ENCODE measurements at regions not wholly inside any gene's neighbourhood (a gene's known extent, or its start where the extent isn't known, plus 50 kb on each side); places are given as distances from the start of the nearest gene placed in this dataset.

GRCh38 chr7:84589012-84589411 lies 394.4 kb upstream of the SEMA3A start:
- no peak overlapping the region for H3K9ac ChIP-seq (ENCODE audit: low read depth in 1 of 2, low read length in 2 of 2)
- H3K9me3 ChIP-seq (ENCODE audit: control insufficient read depth in 1 of 2, low read length in 2 of 2): no peaks in the 10 kb centered on the region
- H3K27ac ChIP-seq (ENCODE audit: low read depth, low read length): no peak overlapping the region
- H3K4me3 ChIP-seq (ENCODE audit: low read depth in 1 of 2, low read length in 2 of 2): no peak overlapping the region
- H3K4me1 ChIP-seq (ENCODE audit: control insufficient read depth in 1 of 2, insufficient read depth in 2 of 2, low read length in 2 of 2): no peaks in the 10 kb centered on the region
- H3K36me3 ChIP-seq (ENCODE audit: control insufficient read depth in 1 of 2, insufficient read depth in 2 of 2, low read length in 2 of 2): no peaks in the 10 kb centered on the region
- no peaks in the 10 kb centered on the region for H3K27me3 ChIP-seq (ENCODE audit: control insufficient read depth in 1 of 2, insufficient read depth in 2 of 2, low read length in 2 of 2)

GRCh38 chr7:84583331-84583730 lies 388.7 kb upstream of the SEMA3A start:
- Histone ChIP-seq H3K27me3 (ENCODE audit: control insufficient read depth in 1 of 2, insufficient read depth in 2 of 2, low read length in 2 of 2) (no peaks in the 10 kb centered on the region), H3K4me3 (ENCODE audit: low read depth in 1 of 2, low read length in 2 of 2) (no peak overlapping the region), H3K9me3 (ENCODE audit: control insufficient read depth in 1 of 2, low read length in 2 of 2) (peaks cover 0 to 2% of the 10 kb centered on the region in 2 donors), H3K27ac (ENCODE audit: low read depth, low read length) (no peak overlapping the region), H3K9ac (ENCODE audit: low read depth in 1 of 2, low read length in 2 of 2) (no peak overlapping the region), H3K4me1 (ENCODE audit: control insufficient read depth in 1 of 2, insufficient read depth in 2 of 2, low read length in 2 of 2) (no peaks in the 10 kb centered on the region), H3K36me3 (ENCODE audit: control insufficient read depth in 1 of 2, insufficient read depth in 2 of 2, low read length in 2 of 2) (no peaks in the 10 kb centered on the region)

GRCh38 chr7:84582747-84583146 lies 388.2 kb upstream of the SEMA3A start:
- H3K9ac ChIP-seq (ENCODE audit: low read depth in 1 of 2, low read length in 2 of 2): no peak overlapping the region
- H3K4me1 ChIP-seq (ENCODE audit: control insufficient read depth in 1 of 2, insufficient read depth in 2 of 2, low read length in 2 of 2): no peaks in the 10 kb centered on the region
- H3K4me3 ChIP-seq (ENCODE audit: low read depth in 1 of 2, low read length in 2 of 2): no peak overlapping the region

GRCh38 chr7:84578825-84579224 lies 384.2 kb upstream of the SEMA3A start:
- Histone ChIP-seq H3K27me3 (ENCODE audit: control insufficient read depth in 1 of 2, insufficient read depth in 2 of 2, low read length in 2 of 2) (no peaks in the 10 kb centered on the region), H3K4me1 (ENCODE audit: control insufficient read depth in 1 of 2, insufficient read depth in 2 of 2, low read length in 2 of 2) (no peaks in the 10 kb centered on the region), H3K27ac (ENCODE audit: low read depth, low read length) (no peak overlapping the region), H3K4me3 (ENCODE audit: low read depth in 1 of 2, low read length in 2 of 2) (no peak overlapping the region), H3K36me3 (ENCODE audit: control insufficient read depth in 1 of 2, insufficient read depth in 2 of 2, low read length in 2 of 2) (no peaks in the 10 kb centered on the region), H3K9ac (ENCODE audit: low read depth in 1 of 2, low read length in 2 of 2) (no peak overlapping the region), H3K9me3 (ENCODE audit: control insufficient read depth in 1 of 2, low read length in 2 of 2) (peaks cover 0 to 2% of the 10 kb centered on the region in 2 donors)

More at GRCh38 chr7:84582747-84583146, 388.2 kb upstream of the SEMA3A start:
- Histone ChIP-seq H3K9me3 (ENCODE audit: control insufficient read depth in 1 of 2, low read length in 2 of 2) (peaks cover 0 to 2% of the 10 kb centered on the region in 2 donors), H3K27me3 (ENCODE audit: control insufficient read depth in 1 of 2, insufficient read depth in 2 of 2, low read length in 2 of 2) (no peaks in the 10 kb centered on the region), H3K27ac (ENCODE audit: low read depth, low read length) (no peak overlapping the region), H3K36me3 (ENCODE audit: control insufficient read depth in 1 of 2, insufficient read depth in 2 of 2, low read length in 2 of 2) (no peaks in the 10 kb centered on the region)

GRCh38 chr7:84568781-84569180 lies 374.2 kb upstream of the SEMA3A start:
- no peaks in the 10 kb centered on the region for H3K36me3 ChIP-seq (ENCODE audit: control insufficient read depth in 1 of 2, insufficient read depth in 2 of 2, low read length in 2 of 2)

GRCh38 chr7:84565345-84566074 lies 370.9 kb upstream of the SEMA3A start:
- Histone ChIP-seq H3K9ac (ENCODE audit: low read depth in 1 of 2, low read length in 2 of 2) (no peak overlapping the region), H3K4me1 (ENCODE audit: control insufficient read depth in 1 of 2, insufficient read depth in 2 of 2, low read length in 2 of 2) (no peaks in the 10 kb centered on the region), H3K36me3 (ENCODE audit: control insufficient read depth in 1 of 2, insufficient read depth in 2 of 2, low read length in 2 of 2) (no peaks in the 10 kb centered on the region), H3K4me3 (ENCODE audit: low read depth in 1 of 2, low read length in 2 of 2) (no peak overlapping the region), H3K9me3 (ENCODE audit: control insufficient read depth in 1 of 2, low read length in 2 of 2) (no peaks in the 10 kb centered on the region), H3K27ac (ENCODE audit: low read depth, low read length) (no peak overlapping the region), H3K27me3 (ENCODE audit: control insufficient read depth in 1 of 2, insufficient read depth in 2 of 2, low read length in 2 of 2) (no peaks in the 10 kb centered on the region)

More at GRCh38 chr7:84568781-84569180, 374.2 kb upstream of the SEMA3A start:
- Histone ChIP-seq H3K9me3 (ENCODE audit: control insufficient read depth in 1 of 2, low read length in 2 of 2) (no peaks in the 10 kb centered on the region), H3K27me3 (ENCODE audit: control insufficient read depth in 1 of 2, insufficient read depth in 2 of 2, low read length in 2 of 2) (no peaks in the 10 kb centered on the region), H3K9ac (ENCODE audit: low read depth in 1 of 2, low read length in 2 of 2) (no peak overlapping the region), H3K4me3 (ENCODE audit: low read depth in 1 of 2, low read length in 2 of 2) (no peak overlapping the region), H3K4me1 (ENCODE audit: control insufficient read depth in 1 of 2, insufficient read depth in 2 of 2, low read length in 2 of 2) (no peaks in the 10 kb centered on the region), H3K27ac (ENCODE audit: low read depth, low read length) (no peak overlapping the region)

- no peaks in the 10 kb centered on the region for H3K27me3 ChIP-seq (ENCODE audit: control insufficient read depth in 1 of 2, insufficient read depth in 2 of 2, low read length in 2 of 2)
- H3K36me3 ChIP-seq (ENCODE audit: control insufficient read depth in 1 of 2, insufficient read depth in 2 of 2, low read length in 2 of 2): no peaks in the 10 kb centered on the region
- H3K4me3 ChIP-seq (ENCODE audit: low read depth in 1 of 2, low read length in 2 of 2): no peak overlapping the region
- no peak overlapping the region for H3K9ac ChIP-seq (ENCODE audit: low read depth in 1 of 2, low read length in 2 of 2)
- H3K9me3 ChIP-seq (ENCODE audit: control insufficient read depth in 1 of 2, low read length in 2 of 2): peaks cover 0 to 5% of the 10 kb centered on the region in 2 donors
- H3K27ac ChIP-seq (ENCODE audit: low read depth, low read length): no peak overlapping the region
- H3K4me1 ChIP-seq (ENCODE audit: control insufficient read depth in 1 of 2, insufficient read depth in 2 of 2, low read length in 2 of 2): no peaks in the 10 kb centered on the region
Measured at GRCh38 chr7:84553711-84554110, 359.1 kb upstream of the SEMA3A start.

- H3K4me3 ChIP-seq (ENCODE audit: low read depth in 1 of 2, low read length in 2 of 2): no peak overlapping the region
- H3K4me1 ChIP-seq (ENCODE audit: control insufficient read depth in 1 of 2, insufficient read depth in 2 of 2, low read length in 2 of 2): no peaks in the 10 kb centered on the region
- no peak overlapping the region for H3K9ac ChIP-seq (ENCODE audit: low read depth in 1 of 2, low read length in 2 of 2)
- H3K27ac ChIP-seq (ENCODE audit: low read depth, low read length): no peak overlapping the region
- no peaks in the 10 kb centered on the region for H3K27me3 ChIP-seq (ENCODE audit: control insufficient read depth in 1 of 2, insufficient read depth in 2 of 2, low read length in 2 of 2)
- no peaks in the 10 kb centered on the region for H3K9me3 ChIP-seq (ENCODE audit: control insufficient read depth in 1 of 2, low read length in 2 of 2)
- no peaks in the 10 kb centered on the region for H3K36me3 ChIP-seq (ENCODE audit: control insufficient read depth in 1 of 2, insufficient read depth in 2 of 2, low read length in 2 of 2)
Measured at GRCh38 chr7:84549409-84549808, 354.8 kb upstream of the SEMA3A start.

GRCh38 chr7:84548366-84549365 lies 354.1 kb upstream of the SEMA3A start:
- Histone ChIP-seq H3K36me3 (ENCODE audit: control insufficient read depth in 1 of 2, insufficient read depth in 2 of 2, low read length in 2 of 2) (no peaks in the 10 kb centered on the region), H3K4me3 (ENCODE audit: low read depth in 1 of 2, low read length in 2 of 2) (no peak overlapping the region), H3K9me3 (ENCODE audit: control insufficient read depth in 1 of 2, low read length in 2 of 2) (no peaks in the 10 kb centered on the region), H3K9ac (ENCODE audit: low read depth in 1 of 2, low read length in 2 of 2) (no peak overlapping the region), H3K4me1 (ENCODE audit: control insufficient read depth in 1 of 2, insufficient read depth in 2 of 2, low read length in 2 of 2) (no peaks in the 10 kb centered on the region), H3K27ac (ENCODE audit: low read depth, low read length) (no peak overlapping the region), H3K27me3 (ENCODE audit: control insufficient read depth in 1 of 2, insufficient read depth in 2 of 2, low read length in 2 of 2) (no peaks in the 10 kb centered on the region)

GRCh38 chr7:84547331-84547730 lies 352.7 kb upstream of the SEMA3A start:
- no peaks in the 10 kb centered on the region for H3K9me3 ChIP-seq (ENCODE audit: control insufficient read depth in 1 of 2, low read length in 2 of 2)

More at GRCh38 chr7:84547331-84547730, 352.7 kb upstream of the SEMA3A start:
- Histone ChIP-seq H3K27ac (ENCODE audit: low read depth, low read length) (no peak overlapping the region), H3K27me3 (ENCODE audit: control insufficient read depth in 1 of 2, insufficient read depth in 2 of 2, low read length in 2 of 2) (no peaks in the 10 kb centered on the region), H3K9ac (ENCODE audit: low read depth in 1 of 2, low read length in 2 of 2) (no peak overlapping the region), H3K36me3 (ENCODE audit: control insufficient read depth in 1 of 2, insufficient read depth in 2 of 2, low read length in 2 of 2) (no peaks in the 10 kb centered on the region), H3K4me1 (ENCODE audit: control insufficient read depth in 1 of 2, insufficient read depth in 2 of 2, low read length in 2 of 2) (no peaks in the 10 kb centered on the region), H3K4me3 (ENCODE audit: low read depth in 1 of 2, low read length in 2 of 2) (no peak overlapping the region)

Data from duodenal mucosa (tissue), 2 donors.